ENCODE measurements at regions not wholly inside any gene's neighbourhood (a gene's known extent, or its start where the extent isn't known, plus 50 kb on each side); places are given as distances from the start of the nearest gene placed in this dataset.
"Not testable (repeated sequence)": the region's sequence is repeated elsewhere in the genome, so short reads cannot be mapped to it uniquely, and the experiment has no call there.

DNA sequence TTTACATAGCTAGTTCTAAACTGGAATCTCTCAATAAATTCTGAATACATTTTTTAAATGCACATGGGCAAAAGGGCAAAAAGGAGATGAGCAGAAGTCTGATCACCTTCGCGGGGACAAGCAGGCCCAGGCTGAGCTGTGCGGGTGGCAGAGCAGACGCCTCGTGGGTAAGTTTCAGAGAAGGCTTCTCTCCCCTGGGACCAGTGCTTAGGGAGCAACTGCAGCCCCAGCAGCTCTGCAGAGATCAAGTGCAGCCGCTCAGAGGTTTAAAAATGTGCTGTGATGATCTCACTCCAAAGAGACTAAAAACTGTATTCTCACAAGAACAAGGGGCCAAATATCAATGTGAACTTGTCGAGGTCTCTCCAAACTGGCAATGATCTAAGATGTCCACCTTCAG lies 264.3 kb upstream of the RNF32 start (continued):
- TF ChIP-seq, protein P1, sequence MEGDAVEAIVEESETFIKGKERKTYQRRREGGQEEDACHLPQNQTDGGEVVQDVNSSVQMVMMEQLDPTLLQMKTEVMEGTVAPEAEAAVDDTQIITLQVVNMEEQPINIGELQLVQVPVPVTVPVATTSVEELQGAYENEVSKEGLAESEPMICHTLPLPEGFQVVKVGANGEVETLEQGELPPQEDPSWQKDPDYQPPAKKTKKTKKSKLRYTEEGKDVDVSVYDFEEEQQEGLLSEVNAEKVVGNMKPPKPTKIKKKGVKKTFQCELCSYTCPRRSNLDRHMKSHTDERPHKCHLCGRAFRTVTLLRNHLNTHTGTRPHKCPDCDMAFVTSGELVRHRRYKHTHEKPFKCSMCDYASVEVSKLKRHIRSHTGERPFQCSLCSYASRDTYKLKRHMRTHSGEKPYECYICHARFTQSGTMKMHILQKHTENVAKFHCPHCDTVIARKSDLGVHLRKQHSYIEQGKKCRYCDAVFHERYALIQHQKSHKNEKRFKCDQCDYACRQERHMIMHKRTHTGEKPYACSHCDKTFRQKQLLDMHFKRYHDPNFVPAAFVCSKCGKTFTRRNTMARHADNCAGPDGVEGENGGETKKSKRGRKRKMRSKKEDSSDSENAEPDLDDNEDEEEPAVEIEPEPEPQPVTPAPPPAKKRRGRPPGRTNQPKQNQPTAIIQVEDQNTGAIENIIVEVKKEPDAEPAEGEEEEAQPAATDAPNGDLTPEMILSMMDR (conservative IDR thresholded peaks at IDR 0.05; ENCODE audit: low read depth in 2 of 2) = no peak

DNA sequence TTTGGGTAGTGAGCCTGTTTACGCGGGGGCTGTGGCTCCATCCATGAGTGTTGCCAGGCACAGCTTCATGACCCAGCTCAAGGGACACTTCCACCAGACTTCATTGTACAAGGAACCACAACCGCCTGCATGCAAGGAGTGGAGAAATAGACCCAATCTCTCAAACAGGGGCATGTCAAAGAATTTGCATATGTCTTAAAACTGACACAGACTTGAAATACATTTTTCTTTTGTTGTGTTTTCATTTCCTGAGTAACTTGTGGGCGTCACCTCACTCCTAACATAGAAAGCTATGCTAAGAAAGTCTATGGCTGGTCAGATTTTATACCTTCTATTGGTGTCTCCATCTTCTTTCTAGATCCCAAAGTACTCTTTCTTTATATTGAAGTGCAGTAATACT lies 266.2 kb upstream of the RNF32 start:
- Mint-ChIP-seq H3K27ac (no peak overlapping the region), H3K9me3 (peaks cover 28% of the 10 kb centered on the region), H3K27me3 (ENCODE audit: insufficient read depth, low read depth, poor library complexity) (peaks cover 8% of the 10 kb centered on the region), H3K36me3 (ENCODE audit: low read depth) (peaks cover 7% of the 10 kb centered on the region; the same call in 2 of the 3 replicates), H3K4me1 (peaks cover 6% of the 10 kb centered on the region), H3K4me3 (no peak overlapping the region)
- Histone ChIP-seq H2AFZ (no peak overlapping the region), H3K4me3 (no peak overlapping the region), H3K4me1 (ENCODE audit: insufficient read depth) (no peaks in the 10 kb centered on the region), H3K9me2 (ENCODE audit: insufficient read depth) (no peaks in the 10 kb centered on the region), H3K79me2 (replicated peaks; ENCODE audit: insufficient read depth) (no peaks in the 10 kb centered on the region), H3F3A (replicated peaks; ENCODE audit: low read depth) (no peaks in the 10 kb centered on the region), H3K36me3 (ENCODE audit: insufficient read depth) (no peaks in the 10 kb centered on the region), H3K4me2 (no peak overlapping the region), H4K20me1 (replicated peaks; ENCODE audit: insufficient read depth) (no peaks in the 10 kb centered on the region), H3K27me3 (ENCODE audit: insufficient read depth) (no peaks in the 10 kb centered on the region), H3K27ac (ENCODE audit: low read depth) (no peak overlapping the region)
- no peak for TF ChIP-seq ZNF114 (CRISPR knock-in tag; IDR thresholded peaks at IDR 0.05)
- TF ChIP-seq, protein P2, sequence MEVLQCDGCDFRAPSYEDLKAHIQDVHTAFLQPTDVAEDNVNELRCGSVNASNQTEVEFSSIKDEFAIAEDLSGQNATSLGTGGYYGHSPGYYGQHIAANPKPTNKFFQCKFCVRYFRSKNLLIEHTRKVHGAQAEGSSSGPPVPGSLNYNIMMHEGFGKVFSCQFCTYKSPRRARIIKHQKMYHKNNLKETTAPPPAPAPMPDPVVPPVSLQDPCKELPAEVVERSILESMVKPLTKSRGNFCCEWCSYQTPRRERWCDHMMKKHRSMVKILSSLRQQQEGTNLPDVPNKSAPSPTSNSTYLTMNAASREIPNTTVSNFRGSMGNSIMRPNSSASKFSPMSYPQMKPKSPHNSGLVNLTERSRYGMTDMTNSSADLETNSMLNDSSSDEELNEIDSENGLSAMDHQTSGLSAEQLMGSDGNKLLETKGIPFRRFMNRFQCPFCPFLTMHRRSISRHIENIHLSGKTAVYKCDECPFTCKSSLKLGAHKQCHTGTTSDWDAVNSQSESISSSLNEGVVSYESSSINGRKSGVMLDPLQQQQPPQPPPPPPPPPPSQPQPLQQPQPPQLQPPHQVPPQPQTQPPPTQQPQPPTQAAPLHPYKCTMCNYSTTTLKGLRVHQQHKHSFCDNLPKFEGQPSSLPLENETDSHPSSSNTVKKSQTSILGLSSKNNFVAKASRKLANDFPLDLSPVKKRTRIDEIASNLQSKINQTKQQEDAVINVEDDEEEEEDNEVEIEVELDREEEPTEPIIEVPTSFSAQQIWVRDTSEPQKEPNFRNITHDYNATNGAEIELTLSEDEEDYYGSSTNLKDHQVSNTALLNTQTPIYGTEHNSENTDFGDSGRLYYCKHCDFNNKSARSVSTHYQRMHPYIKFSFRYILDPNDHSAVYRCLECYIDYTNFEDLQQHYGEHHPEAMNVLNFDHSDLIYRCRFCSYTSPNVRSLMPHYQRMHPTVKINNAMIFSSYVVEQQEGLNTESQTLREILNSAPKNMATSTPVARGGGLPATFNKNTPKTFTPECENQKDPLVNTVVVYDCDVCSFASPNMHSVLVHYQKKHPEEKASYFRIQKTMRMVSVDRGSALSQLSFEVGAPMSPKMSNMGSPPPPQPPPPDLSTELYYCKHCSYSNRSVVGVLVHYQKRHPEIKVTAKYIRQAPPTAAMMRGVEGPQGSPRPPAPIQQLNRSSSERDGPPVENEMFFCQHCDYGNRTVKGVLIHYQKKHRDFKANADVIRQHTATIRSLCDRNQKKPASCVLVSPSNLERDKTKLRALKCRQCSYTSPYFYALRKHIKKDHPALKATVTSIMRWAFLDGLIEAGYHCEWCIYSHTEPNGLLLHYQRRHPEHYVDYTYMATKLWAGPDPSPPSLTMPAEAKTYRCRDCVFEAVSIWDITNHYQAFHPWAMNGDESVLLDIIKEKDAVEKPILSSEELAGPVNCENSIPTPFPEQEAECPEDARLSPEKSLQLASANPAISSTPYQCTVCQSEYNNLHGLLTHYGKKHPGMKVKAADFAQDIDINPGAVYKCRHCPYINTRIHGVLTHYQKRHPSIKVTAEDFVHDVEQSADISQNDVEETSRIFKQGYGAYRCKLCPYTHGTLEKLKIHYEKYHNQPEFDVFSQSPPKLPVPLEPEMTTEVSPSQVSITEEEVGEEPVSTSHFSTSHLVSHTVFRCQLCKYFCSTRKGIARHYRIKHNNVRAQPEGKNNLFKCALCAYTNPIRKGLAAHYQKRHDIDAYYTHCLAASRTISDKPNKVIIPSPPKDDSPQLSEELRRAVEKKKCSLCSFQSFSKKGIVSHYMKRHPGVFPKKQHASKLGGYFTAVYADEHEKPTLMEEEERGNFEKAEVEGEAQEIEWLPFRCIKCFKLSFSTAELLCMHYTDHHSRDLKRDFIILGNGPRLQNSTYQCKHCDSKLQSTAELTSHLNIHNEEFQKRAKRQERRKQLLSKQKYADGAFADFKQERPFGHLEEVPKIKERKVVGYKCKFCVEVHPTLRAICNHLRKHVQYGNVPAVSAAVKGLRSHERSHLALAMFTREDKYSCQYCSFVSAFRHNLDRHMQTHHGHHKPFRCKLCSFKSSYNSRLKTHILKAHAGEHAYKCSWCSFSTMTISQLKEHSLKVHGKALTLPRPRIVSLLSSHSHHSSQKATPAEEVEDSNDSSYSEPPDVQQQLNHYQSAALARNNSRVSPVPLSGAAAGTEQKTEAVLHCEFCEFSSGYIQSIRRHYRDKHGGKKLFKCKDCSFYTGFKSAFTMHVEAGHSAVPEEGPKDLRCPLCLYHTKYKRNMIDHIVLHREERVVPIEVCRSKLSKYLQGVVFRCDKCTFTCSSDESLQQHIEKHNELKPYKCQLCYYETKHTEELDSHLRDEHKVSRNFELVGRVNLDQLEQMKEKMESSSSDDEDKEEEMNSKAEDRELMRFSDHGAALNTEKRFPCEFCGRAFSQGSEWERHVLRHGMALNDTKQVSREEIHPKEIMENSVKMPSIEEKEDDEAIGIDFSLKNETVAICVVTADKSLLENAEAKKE (CRISPR knock-in tag; IDR thresholded peaks at IDR 0.05) = no peak
- TF ChIP-seq NANOG (IDR thresholded peaks at IDR 0.05; ENCODE audit: borderline replicate concordance) = no peak
- DNase-seq (ENCODE audit: low spot score) (no peak), ATAC-seq (no peak)

DNA sequence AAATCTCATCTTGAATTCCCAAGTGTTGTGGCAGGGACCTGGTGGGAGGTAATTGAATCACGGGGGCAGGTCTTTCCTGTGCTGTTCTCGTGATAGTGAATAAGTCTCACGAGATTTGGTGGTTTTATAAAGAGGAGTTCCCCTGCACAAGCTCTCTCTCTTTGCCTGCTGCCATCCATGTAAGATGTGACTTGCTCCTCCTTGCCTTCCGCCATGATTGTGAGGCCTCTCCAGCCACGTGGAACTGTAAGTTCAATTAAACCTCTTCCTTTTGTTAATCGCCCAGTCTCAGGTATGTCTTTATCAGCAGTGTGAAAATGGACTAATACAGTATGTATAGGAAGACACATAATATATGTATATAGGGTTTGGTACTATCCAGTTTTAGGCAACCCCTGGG lies 270.6 kb upstream of the RNF32 start:
- H3K36me3 Mint-ChIP-seq (ENCODE audit: low read depth); H3K4me2 ChIP-seq; H3K4me1 ChIP-seq (ENCODE audit: insufficient read depth); H4K20me1 ChIP-seq (replicated peaks; ENCODE audit: insufficient read depth); H3K27me3 ChIP-seq (ENCODE audit: insufficient read depth); H3K27me3 Mint-ChIP-seq (ENCODE audit: insufficient read depth, low read depth, poor library complexity); H3K9me2 ChIP-seq (ENCODE audit: insufficient read depth); H3K4me3 Mint-ChIP-seq; H2AFZ ChIP-seq; H3K36me3 ChIP-seq (ENCODE audit: insufficient read depth); ATAC-seq; H3K4me3 ChIP-seq; DNase-seq (ENCODE audit: low spot score); H3F3A ChIP-seq (replicated peaks; ENCODE audit: low read depth); H3K79me2 ChIP-seq (replicated peaks; ENCODE audit: insufficient read depth); H3K27ac ChIP-seq (ENCODE audit: low read depth); H3K4me1 Mint-ChIP-seq; H3K27ac Mint-ChIP-seq: not testable (repeated sequence)
- H3K9me3 Mint-ChIP-seq = peaks cover 34% of the 10 kb centered on the region

All from GM23338 (cell line).